Uterus (tissue), 2 donors: ENCODE measurements at regions not wholly inside any gene's neighbourhood (a gene's known extent, or its start where the extent isn't known, plus 50 kb on each side); places are given as distances from the start of the nearest gene placed in this dataset.

Source experiments
- CTCF ChIP-seq, 4 experiments: fragments of 200-600 bp in 2 of 4; fragments of 450-650 bp in 2 of 4; sonication (generic) in 2 of 4; IDR thresholded peaks; one replicate each; pipeline ENCODE4 v1.5.1; 2016 to 2019; ENCODE audit warnings: antibody characterized with exemption in 4 of 4, mild to moderate bottlenecking in 2 of 4, moderate library complexity in 1 of 4
- POLR2A ChIP-seq, 2 donors: fragments of 450-650 bp; IDR thresholded peaks; one replicate each; pipeline ENCODE4 v1.6.1; 2016; ENCODE audit warnings: antibody characterized with exemption in 2 of 2, mild to moderate bottlenecking in 1 of 2, moderate library complexity in 1 of 2

- TF ChIP-seq POLR2A (IDR thresholded peaks at IDR 0.05) (no peak), CTCF (IDR thresholded peaks at IDR 0.05) (no peak)
These were observed 163.6 kb downstream of the PLPP3 start for GRCh38 chr1:56415720-56416119.
